ENCODE measurements at regions not wholly inside any gene's neighbourhood (a gene's known extent, or its start where the extent isn't known, plus 50 kb on each side); places are given as distances from the start of the nearest gene placed in this dataset.

- Histone ChIP-seq H3K4me1 (ENCODE audit: insufficient read depth, low read length) (no peaks in the 10 kb centered on the region), H3K9me3 (ENCODE audit: low read depth, low read length) (no peaks in the 10 kb centered on the region), H3K4me3 (ENCODE audit: low read length) (no peak overlapping the region), H3K27me3 (ENCODE audit: insufficient read depth, low read length) (peaks cover 3% of the 10 kb centered on the region)
These were observed 220.7 kb upstream of the POU3F1 start for GRCh38 chr1:38267037-38268036.

- peaks cover 3% of the 10 kb centered on the region for H3K27me3 ChIP-seq (ENCODE audit: insufficient read depth, low read length)
- H3K4me1 ChIP-seq (ENCODE audit: insufficient read depth, low read length), result no peaks in the 10 kb centered on the region
- H3K4me3 ChIP-seq (ENCODE audit: low read length), result no peak overlapping the region
- no peaks in the 10 kb centered on the region for H3K9me3 ChIP-seq (ENCODE audit: low read depth, low read length)
These were observed 219.6 kb upstream of the POU3F1 start for GRCh38 chr1:38266197-38266520.

- Histone ChIP-seq H3K9me3 (ENCODE audit: low read depth, low read length) (no peaks in the 10 kb centered on the region), H3K4me1 (ENCODE audit: insufficient read depth, low read length) (no peaks in the 10 kb centered on the region), H3K4me3 (ENCODE audit: low read length) (no peak overlapping the region), H3K27me3 (ENCODE audit: insufficient read depth, low read length) (peaks cover 3% of the 10 kb centered on the region)
These were observed 219.0 kb upstream of the POU3F1 start for GRCh38 chr1:38265293-38266196.

- no peaks in the 10 kb centered on the region for H3K4me1 ChIP-seq (ENCODE audit: insufficient read depth, low read length)
- no peak overlapping the region for H3K4me3 ChIP-seq (ENCODE audit: low read length)
- no peaks in the 10 kb centered on the region for H3K27me3 ChIP-seq (ENCODE audit: insufficient read depth, low read length)
- H3K9me3 ChIP-seq (ENCODE audit: low read depth, low read length), result no peaks in the 10 kb centered on the region
These were observed 216.8 kb upstream of the POU3F1 start for GRCh38 chr1:38263438-38263837.

GRCh38 chr1:38261574-38261973, 215.0 kb upstream of the POU3F1 start:
- Histone ChIP-seq H3K9me3 (ENCODE audit: low read depth, low read length) (no peaks in the 10 kb centered on the region), H3K4me3 (ENCODE audit: low read length) (no peak overlapping the region), H3K4me1 (ENCODE audit: insufficient read depth, low read length) (no peaks in the 10 kb centered on the region), H3K27me3 (ENCODE audit: insufficient read depth, low read length) (no peaks in the 10 kb centered on the region)

GRCh38 chr1:38258085-38258627, 211.6 kb upstream of the POU3F1 start:
- Histone ChIP-seq H3K4me3 (ENCODE audit: low read length) (no peak overlapping the region), H3K4me1 (ENCODE audit: insufficient read depth, low read length) (no peaks in the 10 kb centered on the region), H3K27me3 (ENCODE audit: insufficient read depth, low read length) (no peaks in the 10 kb centered on the region), H3K9me3 (ENCODE audit: low read depth, low read length) (no peaks in the 10 kb centered on the region)

GRCh38 chr1:38257374-38257773, 210.8 kb upstream of the POU3F1 start:
- no peaks in the 10 kb centered on the region for H3K4me1 ChIP-seq (ENCODE audit: insufficient read depth, low read length)

GRCh38 chr1:38256072-38256471, 209.5 kb upstream of the POU3F1 start:
- Histone ChIP-seq H3K27me3 (ENCODE audit: insufficient read depth, low read length) (no peaks in the 10 kb centered on the region), H3K9me3 (ENCODE audit: low read depth, low read length) (no peaks in the 10 kb centered on the region), H3K4me3 (ENCODE audit: low read length) (no peak overlapping the region), H3K4me1 (ENCODE audit: insufficient read depth, low read length) (no peaks in the 10 kb centered on the region)

More at GRCh38 chr1:38257374-38257773, 210.8 kb upstream of the POU3F1 start:
- no peak overlapping the region for H3K4me3 ChIP-seq (ENCODE audit: low read length)
- H3K9me3 ChIP-seq (ENCODE audit: low read depth, low read length), result no peaks in the 10 kb centered on the region
- no peaks in the 10 kb centered on the region for H3K27me3 ChIP-seq (ENCODE audit: insufficient read depth, low read length)

- H3K9me3 ChIP-seq (ENCODE audit: low read depth, low read length), result no peaks in the 10 kb centered on the region
- no peak overlapping the region for H3K4me3 ChIP-seq (ENCODE audit: low read length)
- H3K27me3 ChIP-seq (ENCODE audit: insufficient read depth, low read length), result no peaks in the 10 kb centered on the region
- H3K4me1 ChIP-seq (ENCODE audit: insufficient read depth, low read length), result no peaks in the 10 kb centered on the region
These were observed 206.7 kb upstream of the POU3F1 start for GRCh38 chr1:38253314-38253713.

GRCh38 chr1:38250356-38250755, 203.8 kb upstream of the POU3F1 start:
- no peak overlapping the region for H3K4me3 ChIP-seq (ENCODE audit: low read length)
- H3K4me1 ChIP-seq (ENCODE audit: insufficient read depth, low read length), result no peaks in the 10 kb centered on the region
- no peaks in the 10 kb centered on the region for H3K9me3 ChIP-seq (ENCODE audit: low read depth, low read length)
- H3K27me3 ChIP-seq (ENCODE audit: insufficient read depth, low read length), result no peaks in the 10 kb centered on the region

- Histone ChIP-seq H3K4me1 (ENCODE audit: insufficient read depth, low read length) (no peaks in the 10 kb centered on the region), H3K9me3 (ENCODE audit: low read depth, low read length) (no peaks in the 10 kb centered on the region), H3K4me3 (ENCODE audit: low read length) (no peak overlapping the region), H3K27me3 (ENCODE audit: insufficient read depth, low read length) (no peaks in the 10 kb centered on the region)
These were observed 202.4 kb upstream of the POU3F1 start for GRCh38 chr1:38249001-38249400.

- no peaks in the 10 kb centered on the region for H3K9me3 ChIP-seq (ENCODE audit: low read depth, low read length)
- no peaks in the 10 kb centered on the region for H3K27me3 ChIP-seq (ENCODE audit: insufficient read depth, low read length)
- H3K4me1 ChIP-seq (ENCODE audit: insufficient read depth, low read length), result no peaks in the 10 kb centered on the region
- no peak overlapping the region for H3K4me3 ChIP-seq (ENCODE audit: low read length)
These were observed 200.7 kb upstream of the POU3F1 start for GRCh38 chr1:38246955-38247952.

GRCh38 chr1:38244218-38244845, 197.7 kb upstream of the POU3F1 start:
- no peak overlapping the region for H3K4me3 ChIP-seq (ENCODE audit: low read length)
- H3K4me1 ChIP-seq (ENCODE audit: insufficient read depth, low read length), result no peaks in the 10 kb centered on the region
- no peaks in the 10 kb centered on the region for H3K27me3 ChIP-seq (ENCODE audit: insufficient read depth, low read length)
- no peaks in the 10 kb centered on the region for H3K9me3 ChIP-seq (ENCODE audit: low read depth, low read length)

- no peaks in the 10 kb centered on the region for H3K27me3 ChIP-seq (ENCODE audit: insufficient read depth, low read length)
- H3K4me1 ChIP-seq (ENCODE audit: insufficient read depth, low read length), result no peaks in the 10 kb centered on the region
- H3K4me3 ChIP-seq (ENCODE audit: low read length), result no peak overlapping the region
- no peaks in the 10 kb centered on the region for H3K9me3 ChIP-seq (ENCODE audit: low read depth, low read length)
These were observed 196.5 kb upstream of the POU3F1 start for GRCh38 chr1:38243106-38243505.
